K562 (cell line): ENCODE measurements at regions not wholly inside any gene's neighbourhood (a gene's known extent, or its start where the extent isn't known, plus 50 kb on each side); places are given as distances from the start of the nearest gene placed in this dataset.

Experiments
- EHMT2 ChIP-seq: fragments of 450-650 bp; IDR thresholded peaks from 2 replicates; pipeline ENCODE4 v1.6.1; 2018; ENCODE audit warnings: antibody characterized with exemption
- HNRNPH1 ChIP-seq: fragments of 200-400 bp; formaldehyde crosslinking; optimal IDR thresholded peaks from 2 replicates; pipeline ENCODE3; 2017; ENCODE audit warnings: low read depth, mild to moderate bottlenecking, low read length, moderate library complexity
- NFIC ChIP-seq: fragments of 450-650 bp; IDR thresholded peaks from 2 replicates; pipeline ENCODE4 v1.6.1; 2017; ENCODE audit warnings: mild to moderate bottlenecking, inconsistent platforms
- POLR2A ChIP-seq: fragments of 450-650 bp; conservative IDR thresholded peaks from 2 replicates; pipeline ENCODE4 v1.6.1; 2016
- ZNF311 ChIP-seq: fragments of 250-450 bp; sonication (Bioruptor Pico); IDR thresholded peaks from 2 replicates; pipeline ENCODE4 v1.4.0; 2020; ENCODE audit warnings: mild to moderate bottlenecking, moderate library complexity
- TF ChIP-seq, protein P1 (sequence below), 3 experiments: IDR thresholded peaks in 2 of 3; conservative IDR thresholded peaks in 1 of 3; 2 replicates each; pipeline ENCODE4 v1.5.1; 2011 to 2012; ENCODE audit warnings: low read length in 3 of 3, mild to moderate bottlenecking in 3 of 3, control low read depth in 2 of 3, improper control_type of control experiment in 1 of 3, inconsistent platforms in 1 of 3, low read depth in 1 of 3, mixed read lengths in 1 of 3, moderate library complexity in 1 of 3; ENCODE audit not compliant: insufficient read depth in 2 of 3

DNA sequence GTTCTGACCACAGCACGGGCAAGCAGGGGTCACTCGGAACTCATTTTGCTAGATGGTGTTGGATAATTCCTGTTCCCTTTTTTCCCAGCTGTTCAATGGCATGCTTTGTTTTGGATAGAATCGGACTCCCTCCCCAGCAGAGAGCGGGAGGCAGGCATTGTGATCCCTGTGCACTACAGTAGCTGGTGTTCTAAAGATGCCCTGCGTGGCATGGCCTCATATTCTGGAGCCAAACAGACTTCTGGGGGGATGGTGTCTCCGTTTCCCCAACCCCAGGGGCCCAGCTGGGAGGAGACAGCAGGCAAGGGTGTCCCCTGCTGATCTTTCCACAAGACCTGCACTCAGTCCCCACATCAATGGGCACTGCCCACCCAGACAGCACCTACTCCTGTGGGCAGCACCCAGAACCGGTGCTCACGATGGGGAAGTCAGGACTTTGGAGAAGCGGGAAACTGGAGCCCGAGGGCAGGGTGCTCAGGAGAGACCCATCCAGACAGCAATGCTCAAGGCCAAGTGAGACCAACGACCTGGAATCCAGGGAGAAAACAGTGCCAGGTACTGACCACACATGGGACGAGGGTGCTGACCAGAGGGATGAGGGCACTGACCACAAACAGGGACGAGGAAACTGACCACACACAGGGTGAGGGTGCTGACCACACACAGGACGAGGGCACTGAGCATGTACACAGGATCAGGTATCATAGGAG is 934.9 kb downstream of the BRD1 start:
- TF ChIP-seq HNRNPH1 (no peak), POLR2A (no peak), NFIC (no peak), EHMT2 (no peak), ZNF311 (no peak)
- TF ChIP-seq, protein P1, sequence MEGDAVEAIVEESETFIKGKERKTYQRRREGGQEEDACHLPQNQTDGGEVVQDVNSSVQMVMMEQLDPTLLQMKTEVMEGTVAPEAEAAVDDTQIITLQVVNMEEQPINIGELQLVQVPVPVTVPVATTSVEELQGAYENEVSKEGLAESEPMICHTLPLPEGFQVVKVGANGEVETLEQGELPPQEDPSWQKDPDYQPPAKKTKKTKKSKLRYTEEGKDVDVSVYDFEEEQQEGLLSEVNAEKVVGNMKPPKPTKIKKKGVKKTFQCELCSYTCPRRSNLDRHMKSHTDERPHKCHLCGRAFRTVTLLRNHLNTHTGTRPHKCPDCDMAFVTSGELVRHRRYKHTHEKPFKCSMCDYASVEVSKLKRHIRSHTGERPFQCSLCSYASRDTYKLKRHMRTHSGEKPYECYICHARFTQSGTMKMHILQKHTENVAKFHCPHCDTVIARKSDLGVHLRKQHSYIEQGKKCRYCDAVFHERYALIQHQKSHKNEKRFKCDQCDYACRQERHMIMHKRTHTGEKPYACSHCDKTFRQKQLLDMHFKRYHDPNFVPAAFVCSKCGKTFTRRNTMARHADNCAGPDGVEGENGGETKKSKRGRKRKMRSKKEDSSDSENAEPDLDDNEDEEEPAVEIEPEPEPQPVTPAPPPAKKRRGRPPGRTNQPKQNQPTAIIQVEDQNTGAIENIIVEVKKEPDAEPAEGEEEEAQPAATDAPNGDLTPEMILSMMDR (IDR thresholded peaks at IDR 0.05 in 2 of 3, conservative IDR thresholded peaks at IDR 0.05 in 1 of 3; ENCODE audit: insufficient read depth in 2 of 3, low read depth in 1 of 3, low read length in 3 of 3): no peak
